ENCODE measurements at regions not wholly inside any gene's neighbourhood (a gene's known extent, or its start where the extent isn't known, plus 50 kb on each side); places are given as distances from the start of the nearest gene placed in this dataset.

DNA sequence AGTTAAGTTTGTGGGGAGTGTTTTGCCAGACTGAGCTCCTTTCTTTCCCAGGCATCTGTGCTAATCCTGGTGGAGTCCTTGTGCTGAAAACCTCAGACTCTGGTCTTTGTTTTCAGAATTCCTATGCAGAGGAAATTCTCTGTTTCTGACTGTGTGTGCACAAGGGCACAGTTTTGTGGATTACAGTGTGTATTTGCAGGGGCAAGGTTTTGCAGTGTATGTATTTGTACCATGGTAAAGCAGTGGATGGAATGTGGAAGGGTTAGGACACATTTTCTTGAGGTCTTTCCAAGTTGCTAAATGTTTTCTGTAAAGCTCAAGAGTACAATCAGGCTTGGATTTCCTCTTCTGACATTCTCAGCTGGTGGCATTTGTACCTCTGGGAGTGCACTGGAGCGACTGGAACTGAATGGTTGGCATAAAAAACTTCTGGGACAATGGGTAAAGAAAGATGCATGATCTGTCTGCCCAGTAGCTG, 139.5 kb upstream of the RND3 start:
- Histone ChIP-seq H3K4me3 (ENCODE audit: low read depth, low read length) (no peak overlapping the region), H3K9ac (ENCODE audit: low read depth, low read length) (no peak overlapping the region), H3K36me3 (ENCODE audit: control insufficient read depth, insufficient read depth, low read length) (no peaks in the 10 kb centered on the region), H3K27me3 (ENCODE audit: control insufficient read depth, insufficient read depth, low read length) (no peaks in the 10 kb centered on the region), H3K4me1 (ENCODE audit: control insufficient read depth, insufficient read depth, low read length) (no peaks in the 10 kb centered on the region), H3K9me3 (ENCODE audit: control insufficient read depth, insufficient read depth, low read length) (no peaks in the 10 kb centered on the region)

- Histone ChIP-seq H3K4me3 (ENCODE audit: low read depth, low read length) (no peak overlapping the region), H3K9ac (ENCODE audit: low read depth, low read length) (no peak overlapping the region), H3K9me3 (ENCODE audit: control insufficient read depth, insufficient read depth, low read length) (no peaks in the 10 kb centered on the region), H3K4me1 (ENCODE audit: control insufficient read depth, insufficient read depth, low read length) (no peaks in the 10 kb centered on the region), H3K36me3 (ENCODE audit: control insufficient read depth, insufficient read depth, low read length) (no peaks in the 10 kb centered on the region), H3K27me3 (ENCODE audit: control insufficient read depth, insufficient read depth, low read length) (no peaks in the 10 kb centered on the region)
Measured at GRCh38 chr2:150625741-150626140, 138.3 kb upstream of the RND3 start.

DNA sequence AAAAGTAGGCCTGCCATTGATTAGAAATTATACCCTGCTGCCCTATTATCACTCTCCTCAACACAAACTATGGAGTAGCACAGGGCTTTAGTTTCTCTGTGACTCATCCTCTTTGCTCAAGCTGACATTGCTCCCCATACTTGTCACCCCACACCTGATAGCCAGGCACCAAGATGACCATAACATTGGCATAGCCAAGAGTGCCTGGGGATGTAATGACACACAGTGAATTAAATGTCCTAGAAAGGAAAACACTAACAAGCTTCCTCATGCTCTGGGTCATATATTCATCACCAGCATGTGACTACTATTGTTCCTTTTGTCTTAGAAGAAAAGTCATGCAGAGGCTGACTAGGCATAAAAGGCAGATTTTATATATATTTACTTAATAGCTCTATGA, 137.8 kb upstream of the RND3 start:
- no peak overlapping the region for H3K4me3 ChIP-seq (ENCODE audit: low read depth, low read length)
- H3K4me1 ChIP-seq (ENCODE audit: control insufficient read depth, insufficient read depth, low read length) = no peaks in the 10 kb centered on the region
- no peaks in the 10 kb centered on the region for H3K36me3 ChIP-seq (ENCODE audit: control insufficient read depth, insufficient read depth, low read length)
- H3K9ac ChIP-seq (ENCODE audit: low read depth, low read length) = no peak overlapping the region
- no peaks in the 10 kb centered on the region for H3K9me3 ChIP-seq (ENCODE audit: control insufficient read depth, insufficient read depth, low read length)
- no peaks in the 10 kb centered on the region for H3K27me3 ChIP-seq (ENCODE audit: control insufficient read depth, insufficient read depth, low read length)

- no peaks in the 10 kb centered on the region for H3K36me3 ChIP-seq (ENCODE audit: control insufficient read depth, insufficient read depth, low read length)
- H3K9me3 ChIP-seq (ENCODE audit: control insufficient read depth, insufficient read depth, low read length) = no peaks in the 10 kb centered on the region
- H3K27me3 ChIP-seq (ENCODE audit: control insufficient read depth, insufficient read depth, low read length) = no peaks in the 10 kb centered on the region
- H3K4me1 ChIP-seq (ENCODE audit: control insufficient read depth, insufficient read depth, low read length) = no peaks in the 10 kb centered on the region
- no peak overlapping the region for H3K9ac ChIP-seq (ENCODE audit: low read depth, low read length)
- no peak overlapping the region for H3K4me3 ChIP-seq (ENCODE audit: low read depth, low read length)
Measured at GRCh38 chr2:150624001-150624401, 136.5 kb upstream of the RND3 start.

DNA sequence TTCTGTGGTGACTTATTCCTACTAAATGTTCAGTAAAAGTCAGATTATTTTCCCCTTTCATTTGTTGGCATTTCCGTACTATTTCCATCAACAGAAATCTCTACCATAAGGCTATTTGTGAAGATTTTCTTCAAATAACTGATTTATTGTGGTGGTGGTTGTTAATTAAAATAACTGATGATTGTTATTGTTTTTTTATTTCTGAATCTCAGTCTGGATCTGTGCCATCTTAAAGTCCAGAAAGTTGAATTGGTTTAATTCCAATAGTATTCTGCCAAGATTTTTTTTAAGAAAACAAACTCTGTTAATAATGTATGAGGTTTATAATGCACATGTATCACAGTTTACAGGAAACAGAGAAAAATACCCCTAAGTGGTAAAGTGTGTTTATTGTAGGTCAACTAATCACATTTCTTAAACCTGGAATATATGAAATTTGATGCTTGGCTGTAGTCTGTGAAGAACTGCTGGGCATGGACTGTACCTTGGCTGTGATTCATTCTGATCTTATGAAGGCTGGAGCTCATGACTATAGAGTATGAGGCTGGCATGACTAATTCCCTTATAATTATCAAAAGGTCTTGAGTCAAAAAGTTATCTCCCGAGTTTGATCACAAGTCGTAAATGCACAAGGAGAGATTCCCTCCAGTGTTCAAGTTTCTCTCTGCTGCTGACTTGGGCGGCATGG, 134.2 kb upstream of the RND3 start:
- Histone ChIP-seq H3K36me3 (ENCODE audit: control insufficient read depth, insufficient read depth, low read length) (no peaks in the 10 kb centered on the region), H3K27me3 (ENCODE audit: control insufficient read depth, insufficient read depth, low read length) (no peaks in the 10 kb centered on the region), H3K9ac (ENCODE audit: low read depth, low read length) (no peak overlapping the region), H3K9me3 (ENCODE audit: control insufficient read depth, insufficient read depth, low read length) (no peaks in the 10 kb centered on the region), H3K4me1 (ENCODE audit: control insufficient read depth, insufficient read depth, low read length) (no peaks in the 10 kb centered on the region), H3K4me3 (ENCODE audit: low read depth, low read length) (no peak overlapping the region)

DNA sequence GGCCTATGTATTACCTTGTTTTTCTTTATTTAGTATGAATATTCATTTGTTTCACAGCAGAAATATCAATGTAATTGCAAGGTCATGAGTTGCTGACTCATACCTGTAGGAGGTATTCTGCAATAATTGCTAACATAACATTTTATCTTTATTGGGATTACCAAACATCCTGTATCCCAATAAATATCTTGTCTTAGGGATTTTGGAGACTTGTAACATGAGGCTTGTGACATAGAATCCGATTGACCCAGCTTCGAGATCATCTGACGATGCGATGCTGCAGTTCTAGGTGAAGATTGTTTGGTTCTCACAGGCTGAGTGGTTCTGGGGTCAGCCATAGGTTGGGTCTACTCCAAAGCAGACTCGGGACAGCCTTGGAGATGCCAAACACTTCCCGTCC, 133.4 kb upstream of the RND3 start:
- no peaks in the 10 kb centered on the region for H3K27me3 ChIP-seq (ENCODE audit: control insufficient read depth, insufficient read depth, low read length)
- H3K4me1 ChIP-seq (ENCODE audit: control insufficient read depth, insufficient read depth, low read length) = no peaks in the 10 kb centered on the region
- no peak overlapping the region for H3K4me3 ChIP-seq (ENCODE audit: low read depth, low read length)
- no peak overlapping the region for H3K9ac ChIP-seq (ENCODE audit: low read depth, low read length)
- H3K36me3 ChIP-seq (ENCODE audit: control insufficient read depth, insufficient read depth, low read length) = no peaks in the 10 kb centered on the region
- no peaks in the 10 kb centered on the region for H3K9me3 ChIP-seq (ENCODE audit: control insufficient read depth, insufficient read depth, low read length)

GRCh38 chr2:150620416-150620815, 132.9 kb upstream of the RND3 start:
- Histone ChIP-seq H3K9ac (ENCODE audit: low read depth, low read length) (no peak overlapping the region), H3K36me3 (ENCODE audit: control insufficient read depth, insufficient read depth, low read length) (no peaks in the 10 kb centered on the region), H3K4me3 (ENCODE audit: low read depth, low read length) (no peak overlapping the region), H3K9me3 (ENCODE audit: control insufficient read depth, insufficient read depth, low read length) (no peaks in the 10 kb centered on the region), H3K27me3 (ENCODE audit: control insufficient read depth, insufficient read depth, low read length) (no peaks in the 10 kb centered on the region), H3K4me1 (ENCODE audit: control insufficient read depth, insufficient read depth, low read length) (no peaks in the 10 kb centered on the region)

DNA sequence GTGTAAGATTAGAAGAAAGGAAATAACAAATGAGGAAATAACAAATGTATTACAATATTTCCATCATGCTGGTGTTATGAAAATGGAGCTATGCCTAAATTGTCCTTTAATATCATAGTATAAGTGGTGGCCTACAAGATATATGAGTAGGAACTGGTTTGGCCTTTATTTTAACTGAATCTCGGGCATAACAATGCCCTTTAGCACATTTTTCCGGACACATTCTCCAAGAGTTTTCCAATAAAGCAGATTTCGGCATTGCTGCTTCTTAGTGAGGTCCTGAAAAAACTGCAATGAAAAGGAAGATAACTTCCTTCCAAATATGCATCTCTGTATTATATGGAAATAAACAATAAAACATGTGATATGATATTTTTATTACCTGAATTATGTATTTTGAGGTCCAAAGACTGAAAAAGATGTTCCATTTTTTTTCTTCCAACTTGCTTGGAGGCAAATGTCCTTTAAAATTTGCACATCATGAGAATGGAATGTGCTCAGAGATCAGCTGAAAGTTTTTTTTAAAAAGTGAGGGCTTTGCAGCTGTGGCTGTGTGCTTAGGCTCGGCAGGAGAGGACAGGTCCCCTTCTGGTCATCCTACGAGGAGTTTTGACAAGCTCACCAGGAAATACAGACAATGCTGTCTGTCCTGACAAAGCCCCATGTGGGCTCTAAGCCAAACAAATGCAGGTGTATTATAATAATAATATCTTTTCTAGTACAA, 132.3 kb upstream of the RND3 start:
- Histone ChIP-seq H3K9ac (ENCODE audit: low read depth, low read length) (no peak overlapping the region), H3K4me1 (ENCODE audit: control insufficient read depth, insufficient read depth, low read length) (no peaks in the 10 kb centered on the region), H3K36me3 (ENCODE audit: control insufficient read depth, insufficient read depth, low read length) (no peaks in the 10 kb centered on the region), H3K4me3 (ENCODE audit: low read depth, low read length) (no peak overlapping the region), H3K27me3 (ENCODE audit: control insufficient read depth, insufficient read depth, low read length) (no peaks in the 10 kb centered on the region), H3K9me3 (ENCODE audit: control insufficient read depth, insufficient read depth, low read length) (no peaks in the 10 kb centered on the region)

- no peaks in the 10 kb centered on the region for H3K27me3 ChIP-seq (ENCODE audit: control insufficient read depth, insufficient read depth, low read length)
- no peaks in the 10 kb centered on the region for H3K36me3 ChIP-seq (ENCODE audit: control insufficient read depth, insufficient read depth, low read length)
- H3K9ac ChIP-seq (ENCODE audit: low read depth, low read length) = no peak overlapping the region
- H3K4me1 ChIP-seq (ENCODE audit: control insufficient read depth, insufficient read depth, low read length) = no peaks in the 10 kb centered on the region
- H3K9me3 ChIP-seq (ENCODE audit: control insufficient read depth, insufficient read depth, low read length) = no peaks in the 10 kb centered on the region
- H3K4me3 ChIP-seq (ENCODE audit: low read depth, low read length) = no peak overlapping the region
Measured at GRCh38 chr2:150618245-150618895, 130.9 kb upstream of the RND3 start.

DNA sequence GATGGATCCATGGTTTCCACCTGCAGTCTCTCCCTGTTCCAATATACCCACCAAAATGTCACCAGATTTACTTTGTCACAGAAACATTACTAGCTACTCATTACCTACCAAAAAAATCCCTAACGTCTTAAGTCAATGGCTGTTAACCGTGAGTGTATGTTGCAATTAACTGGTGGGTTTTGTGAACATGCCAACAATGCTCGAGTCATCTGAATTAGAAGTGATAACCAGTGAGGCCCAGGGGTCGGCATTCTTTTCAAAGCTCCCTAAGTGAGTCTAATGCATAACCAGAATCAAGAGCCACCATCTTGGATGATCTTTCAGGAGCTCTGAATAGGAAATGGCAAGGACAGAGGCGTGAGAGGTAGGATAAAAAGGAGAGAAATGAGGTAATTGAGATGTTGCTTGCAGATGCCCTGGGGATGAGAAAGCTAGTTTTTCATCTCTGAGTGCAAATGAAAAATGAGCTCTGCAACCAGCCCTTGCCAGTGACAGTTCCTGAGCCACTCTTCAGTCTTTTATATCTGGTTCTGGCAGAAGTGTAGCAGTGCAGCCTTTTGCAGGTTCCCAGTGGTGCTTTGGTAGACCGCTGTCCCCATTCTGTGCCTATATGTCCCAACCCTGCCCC, 130.0 kb upstream of the RND3 start:
- H3K9me3 ChIP-seq (ENCODE audit: control insufficient read depth, insufficient read depth, low read length) = no peaks in the 10 kb centered on the region

GRCh38 chr2:150612957-150613710, 125.7 kb upstream of the RND3 start:
- no peaks in the 10 kb centered on the region for H3K4me1 ChIP-seq (ENCODE audit: control insufficient read depth, insufficient read depth, low read length)
- H3K4me3 ChIP-seq (ENCODE audit: low read depth, low read length) = no peak overlapping the region
- no peaks in the 10 kb centered on the region for H3K9me3 ChIP-seq (ENCODE audit: control insufficient read depth, insufficient read depth, low read length)
- H3K9ac ChIP-seq (ENCODE audit: low read depth, low read length) = no peak overlapping the region
- no peaks in the 10 kb centered on the region for H3K27me3 ChIP-seq (ENCODE audit: control insufficient read depth, insufficient read depth, low read length)
- H3K36me3 ChIP-seq (ENCODE audit: control insufficient read depth, insufficient read depth, low read length) = no peaks in the 10 kb centered on the region

More for the DNA sequence above, 130.0 kb upstream of the RND3 start:
- Histone ChIP-seq H3K36me3 (ENCODE audit: control insufficient read depth, insufficient read depth, low read length) (no peaks in the 10 kb centered on the region), H3K9ac (ENCODE audit: low read depth, low read length) (no peak overlapping the region), H3K27me3 (ENCODE audit: control insufficient read depth, insufficient read depth, low read length) (no peaks in the 10 kb centered on the region), H3K4me1 (ENCODE audit: control insufficient read depth, insufficient read depth, low read length) (no peaks in the 10 kb centered on the region), H3K4me3 (ENCODE audit: low read depth, low read length) (no peak overlapping the region)
